Activated CD4-positive, alpha-beta T cell treated with anti-CD3 and anti-CD28 coated beads, Interleukin-2, amount 10 ng/mL, durations not matched to agents 24 days and 14 days (primary cell): ENCODE measurements at regions not wholly inside any gene's neighbourhood (a gene's known extent, or its start where the extent isn't known, plus 50 kb on each side); places are given as distances from the start of the nearest gene placed in this dataset.

Source experiments
- DNase-seq: peaks from one replicate; pipeline ENCODE4 v3.0.0; 2022
- H3K27ac Mint-ChIP-seq: one replicate; pipeline ENCODE4 v1.8.0; 2022; ENCODE audit warnings: mild to moderate bottlenecking, mixed read lengths
- H3K27me3 Mint-ChIP-seq: one replicate; pipeline ENCODE4 v1.8.0; 2022; ENCODE audit warnings: mixed read lengths
- H3K36me3 Mint-ChIP-seq: one replicate; pipeline ENCODE4 v1.8.0; 2022; ENCODE audit warnings: low read depth, mild to moderate bottlenecking, mixed read lengths
- H3K4me1 Mint-ChIP-seq: one replicate; pipeline ENCODE4 v1.8.0; 2021; ENCODE audit warnings: mixed read lengths
- H3K4me3 Mint-ChIP-seq: one replicate; pipeline ENCODE4 v1.8.0; 2022; ENCODE audit warnings: mild to moderate bottlenecking, moderate library complexity, mixed read lengths
- H3K9me3 Mint-ChIP-seq: one replicate; pipeline ENCODE4 v1.8.0; 2021; ENCODE audit warnings: mixed read lengths
- intact Hi-C: fragments of 100-400 bp; cut with micrococcal nuclease; formaldehyde crosslinking; loops from one replicate; pipeline ENCODE4 v1.15.1; 2023

DNA sequence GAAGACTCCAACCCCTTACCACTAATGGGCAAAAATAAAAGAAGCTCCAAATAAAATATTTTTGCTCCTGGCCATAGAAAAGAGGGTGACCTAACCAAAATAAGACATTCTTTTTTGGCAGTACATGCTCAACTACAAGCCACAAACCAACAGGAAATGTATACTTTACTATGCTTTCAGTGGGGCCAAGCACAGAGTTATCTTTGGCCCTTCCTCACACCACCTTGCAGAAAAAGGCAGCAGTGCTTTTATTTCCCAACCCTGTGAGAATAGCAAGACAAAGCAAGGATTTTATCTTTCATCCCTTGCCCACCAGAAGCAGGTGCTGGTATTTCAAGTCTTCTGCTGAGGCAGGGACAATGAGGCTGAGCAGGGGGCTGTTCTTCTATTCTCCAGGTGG lies 1493.1 kb downstream of the CDH11 start:
- H3K27ac Mint-ChIP-seq = no peak overlapping the region
- no peaks in the 10 kb centered on the region for H3K27me3 Mint-ChIP-seq
- intact Hi-C loops = no loop called here

DNA sequence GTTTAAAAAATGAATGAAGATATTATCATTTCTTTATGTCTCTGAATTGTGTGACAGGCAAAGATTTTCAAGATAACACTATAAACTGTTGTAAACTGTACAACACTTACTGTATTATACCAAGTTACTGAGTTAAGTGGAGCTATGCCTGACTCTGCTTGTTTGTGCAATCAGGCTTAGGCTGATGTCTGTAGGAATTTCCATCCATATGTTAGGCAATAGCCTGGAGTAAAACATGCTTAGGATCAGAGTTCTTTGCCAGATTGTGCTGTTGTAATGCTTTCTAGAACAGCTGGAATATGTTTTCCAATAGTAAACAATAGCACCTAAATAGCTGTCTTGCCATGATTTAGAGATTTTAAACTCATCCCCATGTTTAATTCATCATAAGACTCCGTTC lies 1496.7 kb downstream of the CDH11 start:
- Mint-ChIP-seq H3K27ac (no peak overlapping the region), H3K9me3 (peaks cover 3% of the 10 kb centered on the region), H3K4me3 (no peak overlapping the region), H3K27me3 (no peaks in the 10 kb centered on the region), H3K36me3 (no peaks in the 10 kb centered on the region), H3K4me1 (no peaks in the 10 kb centered on the region)
- intact Hi-C loops = no loop called here
- no peak for DNase-seq

More for the DNA sequence above, 1493.1 kb downstream of the CDH11 start:
- Mint-ChIP-seq H3K36me3 (no peaks in the 10 kb centered on the region), H3K9me3 (peaks cover 3% of the 10 kb centered on the region), H3K4me1 (no peaks in the 10 kb centered on the region), H3K4me3 (no peak overlapping the region)
- no peak for DNase-seq

DNA sequence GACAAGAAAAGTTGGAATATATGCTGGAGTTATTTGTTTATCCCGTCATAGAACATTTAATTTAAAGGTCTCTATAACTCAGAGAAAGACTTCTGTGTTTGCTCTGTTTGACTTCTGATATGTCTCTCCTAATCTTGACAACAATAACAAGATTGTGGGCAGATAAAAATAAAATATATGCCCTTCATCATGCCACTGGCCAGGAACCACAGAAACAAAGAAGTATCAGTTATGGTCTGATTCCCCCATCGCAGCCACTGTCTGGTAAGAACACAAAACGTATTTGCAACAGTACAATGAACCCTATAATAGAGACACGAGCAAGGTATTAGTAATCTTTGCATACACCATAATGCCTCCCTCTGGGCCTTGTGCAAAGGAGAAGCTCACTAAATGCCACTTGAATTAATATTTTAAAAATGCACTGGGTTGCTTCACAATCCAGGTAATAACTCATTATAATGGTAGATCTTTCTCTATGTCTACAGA lies 1498.3 kb downstream of the CDH11 start:
- intact Hi-C loops = no loop called here
- Mint-ChIP-seq H3K36me3 (no peaks in the 10 kb centered on the region), H3K9me3 (peaks cover 3% of the 10 kb centered on the region), H3K4me1 (no peaks in the 10 kb centered on the region), H3K27me3 (no peaks in the 10 kb centered on the region), H3K27ac (no peak overlapping the region), H3K4me3 (no peak overlapping the region)
- no peak for DNase-seq

DNA sequence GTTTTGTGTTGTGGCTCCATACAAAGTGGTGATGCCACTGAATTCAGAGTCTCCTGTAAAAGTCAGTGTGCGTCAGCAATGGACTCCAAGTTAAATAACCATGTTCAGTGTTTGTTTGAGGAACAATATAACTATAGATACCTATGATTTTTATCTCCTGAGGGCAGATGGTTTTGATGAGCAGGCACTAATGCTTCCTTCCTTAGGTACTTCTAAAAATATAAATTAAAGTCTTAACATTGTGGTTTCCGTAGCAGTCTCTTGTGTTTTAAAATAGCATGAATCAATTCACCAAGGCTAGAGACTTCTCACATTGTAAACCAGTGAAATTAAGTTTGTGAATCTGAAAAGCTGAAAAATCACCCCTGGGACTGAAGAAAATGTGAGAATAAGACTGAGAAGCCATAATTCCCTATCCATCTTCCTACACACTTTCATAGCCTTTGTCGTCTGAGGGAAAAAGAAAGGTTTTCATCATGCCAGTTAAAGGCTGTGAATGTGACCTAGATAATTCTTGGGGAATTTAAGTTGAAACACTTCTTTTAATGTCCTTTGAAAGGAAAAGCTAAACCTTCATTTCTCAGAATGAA lies 1502.9 kb downstream of the CDH11 start:
- no peak overlapping the region for H3K4me3 Mint-ChIP-seq
- no peaks in the 10 kb centered on the region for H3K4me1 Mint-ChIP-seq
- H3K9me3 Mint-ChIP-seq = peaks cover 4% of the 10 kb centered on the region
- no peak overlapping the region for H3K27ac Mint-ChIP-seq
- H3K36me3 Mint-ChIP-seq = no peaks in the 10 kb centered on the region
- DNase-seq = no peak
- H3K27me3 Mint-ChIP-seq = no peaks in the 10 kb centered on the region
- intact Hi-C loops = no loop called here

DNA sequence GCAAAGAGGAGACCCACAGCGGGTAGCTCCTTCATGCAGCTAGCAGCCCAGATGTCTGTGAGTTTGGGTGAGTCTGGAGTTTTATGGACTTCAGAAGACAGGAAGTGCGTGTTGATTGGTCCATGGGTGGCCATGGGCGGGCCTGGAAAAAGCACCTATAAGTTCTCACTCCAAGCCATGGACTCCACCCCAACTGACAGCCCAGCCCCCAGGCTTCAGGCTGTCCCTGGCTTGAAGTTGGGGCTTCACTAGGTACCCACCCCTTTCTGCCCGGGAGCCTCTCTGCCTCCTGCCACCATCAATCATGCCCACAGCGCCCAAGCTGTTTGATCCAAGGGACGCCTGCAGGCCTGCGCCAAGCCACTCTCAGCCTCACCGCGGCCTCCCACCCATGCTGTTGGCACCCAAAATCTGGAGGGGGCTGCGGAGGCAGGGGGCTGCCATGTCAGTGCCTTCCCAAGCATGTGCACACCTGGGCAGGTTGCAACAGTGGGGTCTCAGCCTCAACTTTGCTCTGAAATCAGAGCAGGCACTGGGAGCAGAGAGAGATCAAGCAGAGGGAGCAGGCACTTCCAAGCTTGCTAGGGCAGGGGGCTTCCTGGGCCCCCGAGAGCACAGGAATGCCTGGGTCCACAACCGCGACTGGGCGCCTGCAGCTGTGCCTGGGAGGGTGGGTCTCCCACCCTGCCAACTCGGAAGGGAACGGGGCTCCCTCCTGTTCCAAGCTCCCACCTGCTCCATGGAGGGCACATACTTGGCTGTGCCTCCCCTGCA lies 1503.7 kb downstream of the CDH11 start:
- DNase-seq = no peak
- H3K27me3 Mint-ChIP-seq = no peaks in the 10 kb centered on the region
- peaks cover 10% of the 10 kb centered on the region for H3K9me3 Mint-ChIP-seq
- intact Hi-C loops = no loop called here
- no peaks in the 10 kb centered on the region for H3K36me3 Mint-ChIP-seq
- no peak overlapping the region for H3K27ac Mint-ChIP-seq
- H3K4me1 Mint-ChIP-seq = no peaks in the 10 kb centered on the region
- H3K4me3 Mint-ChIP-seq = no peak overlapping the region

DNA sequence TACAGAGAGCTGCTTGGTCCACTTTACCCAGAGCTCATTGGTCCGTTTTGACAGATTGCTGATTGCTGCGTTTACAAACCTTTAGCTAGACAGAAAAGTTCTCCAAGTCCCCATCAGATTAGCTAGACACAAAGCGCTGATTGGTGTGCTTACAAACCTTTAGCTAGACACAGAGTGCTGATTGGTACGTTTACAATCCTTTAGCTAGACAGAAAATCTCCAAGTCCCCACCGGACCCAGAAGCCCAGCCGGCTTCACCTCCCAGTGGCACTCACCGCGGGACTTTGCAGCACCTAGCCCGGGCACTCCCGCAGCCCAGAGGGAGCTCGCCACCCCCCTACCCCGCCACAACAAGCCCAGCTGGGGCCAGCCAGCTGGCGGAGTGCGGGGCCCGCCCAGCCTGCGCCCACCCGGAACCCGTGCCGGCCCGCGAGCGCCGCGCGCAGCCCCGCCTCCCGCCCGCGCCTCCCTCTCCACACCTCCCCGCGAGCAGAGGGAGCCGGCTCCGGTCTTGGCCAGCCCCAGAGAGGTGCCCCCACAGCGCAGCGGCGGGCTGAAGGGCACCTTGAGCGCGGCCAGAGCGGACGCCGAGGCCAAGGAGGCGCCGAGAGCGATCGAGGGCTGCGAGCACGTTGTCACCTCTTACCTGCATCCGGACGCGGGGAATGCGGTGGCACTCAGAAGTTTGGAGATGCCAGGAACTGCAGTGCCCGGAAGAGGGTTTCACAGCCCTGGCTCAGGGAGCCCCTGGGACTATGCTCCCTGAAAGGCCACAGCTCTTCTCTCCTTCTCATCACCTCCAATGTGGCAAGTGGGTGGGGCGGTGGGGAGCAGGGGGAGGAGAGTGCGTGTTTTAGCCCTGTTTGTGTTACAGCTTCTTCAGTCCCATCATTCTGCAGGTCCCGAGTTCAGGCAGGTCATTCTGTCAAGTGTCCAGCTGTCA lies 1504.5 kb downstream of the CDH11 start:
- Mint-ChIP-seq H3K36me3 (no peaks in the 10 kb centered on the region), H3K9me3 (peaks cover 10% of the 10 kb centered on the region), H3K4me1 (no peaks in the 10 kb centered on the region), H3K27ac (no peak overlapping the region), H3K27me3 (no peaks in the 10 kb centered on the region), H3K4me3 (no peak overlapping the region)
- intact Hi-C loops = no loop called here
- DNase-seq = no peak

DNA sequence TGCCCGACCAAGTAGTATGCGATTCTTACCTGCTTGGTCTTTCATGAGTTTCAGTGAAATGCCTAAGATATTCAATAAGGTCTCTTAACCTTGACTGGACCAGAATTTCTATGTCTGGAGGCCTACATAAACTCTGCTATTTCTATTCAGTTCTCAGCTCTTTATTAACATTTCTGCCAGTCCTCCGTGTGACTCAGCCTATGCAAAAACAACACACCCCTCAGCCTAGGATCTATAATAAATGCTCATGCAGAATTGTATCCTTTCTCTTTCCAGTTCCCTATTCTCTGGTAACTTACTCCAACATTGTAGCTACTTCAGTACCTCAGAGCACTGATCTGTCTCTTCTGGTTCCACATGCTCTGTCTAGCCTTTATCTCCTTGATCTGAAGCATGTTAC lies 1507.4 kb downstream of the CDH11 start:
- no peak overlapping the region for H3K27ac Mint-ChIP-seq
- H3K4me3 Mint-ChIP-seq = no peak overlapping the region
- no peaks in the 10 kb centered on the region for H3K36me3 Mint-ChIP-seq
- DNase-seq = no peak
- intact Hi-C loops = no loop called here
- H3K9me3 Mint-ChIP-seq = peaks cover 11% of the 10 kb centered on the region
- no peaks in the 10 kb centered on the region for H3K27me3 Mint-ChIP-seq
- no peaks in the 10 kb centered on the region for H3K4me1 Mint-ChIP-seq

DNA sequence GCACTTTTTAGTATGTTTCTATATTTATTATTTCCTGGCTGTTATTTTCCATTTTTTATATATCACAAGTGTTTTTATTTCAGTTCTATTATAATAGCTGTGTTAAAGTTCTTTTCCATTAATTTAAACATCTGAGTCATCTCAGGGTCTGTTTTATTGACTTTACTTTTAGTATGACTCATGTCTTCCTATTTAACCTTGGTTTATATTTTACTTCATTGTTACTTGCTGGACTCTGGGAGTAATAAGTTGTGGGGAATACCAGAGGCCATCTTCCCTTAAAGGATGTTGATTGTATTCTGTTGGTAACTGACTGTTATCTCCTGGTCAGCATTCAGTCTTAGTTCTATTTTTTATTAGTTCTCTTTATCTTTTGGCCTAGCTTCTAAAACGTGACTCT lies 1508.2 kb downstream of the CDH11 start:
- H3K36me3 Mint-ChIP-seq = no peaks in the 10 kb centered on the region
- DNase-seq = no peak
- intact Hi-C loops = no loop called here
- H3K4me3 Mint-ChIP-seq = no peak overlapping the region
- no peaks in the 10 kb centered on the region for H3K4me1 Mint-ChIP-seq
- H3K9me3 Mint-ChIP-seq = peaks cover 16% of the 10 kb centered on the region
- no peak overlapping the region for H3K27ac Mint-ChIP-seq
- no peaks in the 10 kb centered on the region for H3K27me3 Mint-ChIP-seq

DNA sequence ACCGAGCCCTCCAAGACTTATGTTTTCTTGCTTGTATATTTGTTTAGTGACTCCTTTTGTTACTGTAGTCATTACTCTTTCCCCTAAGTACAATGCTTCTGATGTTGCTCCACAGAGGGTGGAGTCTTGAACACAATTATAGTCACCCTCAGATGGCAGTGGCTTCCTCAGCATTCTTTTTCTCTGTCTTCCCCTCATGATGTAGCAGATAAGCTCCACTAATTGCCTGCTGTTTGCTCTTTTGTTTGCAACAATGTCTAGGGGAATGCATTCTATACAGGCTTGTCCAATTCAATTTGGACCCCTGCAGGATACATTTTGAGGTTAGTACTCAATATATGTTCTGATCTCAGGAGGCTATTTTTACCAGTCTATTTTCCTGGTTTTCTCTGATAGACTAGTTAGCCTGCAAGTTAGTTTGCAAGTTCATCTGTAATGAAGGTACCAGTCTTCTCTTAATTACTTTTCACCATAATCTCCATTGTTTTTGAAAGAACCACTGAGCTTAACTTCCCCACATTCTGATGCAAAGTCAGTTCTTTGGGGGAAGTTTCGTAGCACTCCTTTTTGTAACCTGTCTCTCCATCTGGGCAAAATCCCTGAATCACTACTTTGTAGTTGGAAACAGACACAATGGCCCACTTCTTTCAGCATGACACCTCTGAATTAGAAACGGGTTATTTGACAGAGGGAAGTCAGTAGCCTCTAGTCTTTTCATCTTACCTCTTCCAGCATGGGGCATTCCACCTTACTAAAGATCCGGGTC lies 1509.2 kb downstream of the CDH11 start:
- H3K4me1 Mint-ChIP-seq = no peaks in the 10 kb centered on the region
- no peak for DNase-seq
- H3K9me3 Mint-ChIP-seq = peaks cover 16% of the 10 kb centered on the region
- no peak overlapping the region for H3K4me3 Mint-ChIP-seq
- intact Hi-C loops = no loop called here
- H3K27me3 Mint-ChIP-seq = no peaks in the 10 kb centered on the region
- no peaks in the 10 kb centered on the region for H3K36me3 Mint-ChIP-seq
- no peak overlapping the region for H3K27ac Mint-ChIP-seq

DNA sequence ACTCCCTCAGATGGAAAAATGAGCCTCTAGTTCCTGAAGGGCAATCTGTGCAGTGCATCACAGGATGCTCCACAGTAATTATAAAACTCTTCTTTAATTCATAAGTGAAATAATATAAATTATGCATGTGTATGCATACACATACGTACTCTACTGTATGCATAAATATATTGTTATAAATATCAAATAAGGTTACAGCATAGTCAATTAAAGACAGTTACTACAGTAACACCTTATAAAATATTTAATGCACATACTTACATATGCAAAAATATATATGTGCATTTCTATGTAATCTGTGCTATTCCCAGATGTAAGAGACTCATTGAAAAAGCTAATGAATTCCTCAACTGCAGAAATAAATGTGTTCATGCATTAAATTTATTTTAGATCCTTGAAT lies 1515.1 kb downstream of the CDH11 start:
- DNase-seq = no peak
- intact Hi-C loops = no loop called here
- Mint-ChIP-seq H3K36me3 (no peaks in the 10 kb centered on the region), H3K27me3 (no peaks in the 10 kb centered on the region), H3K9me3 (peaks cover 11% of the 10 kb centered on the region), H3K4me1 (no peaks in the 10 kb centered on the region), H3K4me3 (no peak overlapping the region), H3K27ac (no peak overlapping the region)

DNA sequence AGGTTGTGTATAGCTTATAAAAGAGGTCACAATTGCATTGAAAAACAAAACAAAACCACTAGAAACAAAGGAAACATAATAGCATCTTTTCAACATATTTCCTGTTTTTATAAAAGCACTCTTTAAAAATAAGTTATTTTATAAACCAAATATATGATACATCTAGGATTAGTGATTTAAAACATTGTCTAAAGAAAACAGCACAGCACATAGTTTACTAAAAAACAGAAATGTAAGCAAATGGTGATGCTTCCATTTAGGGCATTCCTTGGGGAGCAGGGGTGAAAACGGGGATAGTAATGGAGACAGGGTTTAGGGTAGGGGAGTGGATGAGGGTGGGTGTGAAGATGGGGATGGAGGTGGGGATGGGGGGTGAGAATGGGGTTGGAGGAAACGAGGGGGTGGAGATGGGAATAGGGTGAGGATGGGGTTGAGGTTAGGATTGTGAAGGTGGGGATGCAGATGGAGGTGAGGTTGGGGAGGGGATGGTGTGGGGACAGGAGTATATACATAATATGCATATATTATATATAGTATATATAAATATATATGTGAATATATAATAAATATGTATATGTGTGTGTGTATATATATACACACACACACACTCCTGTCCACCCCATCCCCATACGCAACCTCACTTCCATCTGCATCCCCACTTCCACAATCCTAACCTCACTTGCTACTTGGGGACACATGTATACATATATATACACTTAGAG lies 1519.5 kb downstream of the CDH11 start:
- H3K27me3 Mint-ChIP-seq = no peaks in the 10 kb centered on the region
- H3K4me3 Mint-ChIP-seq = no peak overlapping the region
- H3K4me1 Mint-ChIP-seq = no peaks in the 10 kb centered on the region
- DNase-seq = no peak
- H3K27ac Mint-ChIP-seq = no peak overlapping the region
- intact Hi-C loops = no loop called here
- no peaks in the 10 kb centered on the region for H3K36me3 Mint-ChIP-seq
- H3K9me3 Mint-ChIP-seq = peaks cover 10% of the 10 kb centered on the region

DNA sequence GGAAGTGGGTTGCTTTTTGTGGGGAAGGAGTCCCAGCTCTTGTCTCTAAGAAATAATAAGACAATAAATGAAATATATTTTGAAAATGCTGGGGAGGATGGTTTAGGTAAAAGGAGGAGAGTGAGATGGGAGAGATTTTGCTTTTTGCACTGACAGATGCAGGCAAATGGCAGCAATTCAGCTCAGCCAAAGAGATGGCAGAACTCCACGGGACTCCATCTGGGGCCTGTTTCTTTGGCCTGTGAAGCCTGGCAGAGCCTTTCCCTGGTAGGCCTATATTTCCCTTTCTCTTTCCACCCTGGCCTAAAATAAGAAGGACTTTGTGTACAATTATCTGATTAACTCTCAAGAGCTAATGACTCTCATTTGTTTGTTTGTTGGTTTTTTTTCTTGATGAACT lies 1525.1 kb downstream of the CDH11 start:
- Mint-ChIP-seq H3K4me3 (no peak overlapping the region), H3K4me1 (no peaks in the 10 kb centered on the region), H3K27me3 (no peaks in the 10 kb centered on the region), H3K36me3 (no peaks in the 10 kb centered on the region), H3K27ac (no peak overlapping the region), H3K9me3 (peaks cover 7% of the 10 kb centered on the region)
- DNase-seq = no peak
- intact Hi-C loops = no loop called here

DNA sequence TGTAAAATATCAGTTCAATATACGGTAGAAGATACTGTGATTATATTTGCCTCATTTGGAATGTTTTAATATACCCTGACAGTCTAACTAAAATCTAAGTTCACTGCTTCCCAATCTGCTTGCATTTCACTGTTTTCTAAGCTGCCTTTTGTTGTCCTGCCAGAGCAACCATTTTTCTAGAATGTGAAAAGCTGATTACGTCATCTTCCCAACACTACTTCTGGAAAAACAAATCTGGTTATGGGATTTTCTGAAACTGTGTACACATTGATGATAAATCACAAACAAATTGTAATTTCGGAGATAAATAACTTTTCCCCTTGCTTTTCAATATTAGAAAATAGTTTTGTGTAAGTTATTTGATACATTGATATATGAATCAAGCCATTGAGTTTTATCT lies 1529.0 kb downstream of the CDH11 start:
- no peak for DNase-seq
- Mint-ChIP-seq H3K4me1 (no peaks in the 10 kb centered on the region), H3K4me3 (no peak overlapping the region), H3K27ac (no peak overlapping the region), H3K36me3 (no peaks in the 10 kb centered on the region), H3K27me3 (no peaks in the 10 kb centered on the region), H3K9me3 (peaks cover 15% of the 10 kb centered on the region)
- intact Hi-C loops = no loop called here
